HG03039 (cell line): ENCODE measurements at regions not wholly inside any gene's neighbourhood (a gene's known extent, or its start where the extent isn't known, plus 50 kb on each side); places are given as distances from the start of the nearest gene placed in this dataset.
"Not testable (repeated sequence)": the region's sequence is repeated elsewhere in the genome, so short reads cannot be mapped to it uniquely, and the experiment has no call there.

Source experiments
- ATAC-seq: cut with Tn5 transposase; IDR thresholded peaks from one replicate; pipeline ENCODE4 v1.9.1; 2021; ENCODE audit warnings: mild to moderate bottlenecking, moderate library complexity; ENCODE audit not compliant: unreplicated experiment

DNA sequence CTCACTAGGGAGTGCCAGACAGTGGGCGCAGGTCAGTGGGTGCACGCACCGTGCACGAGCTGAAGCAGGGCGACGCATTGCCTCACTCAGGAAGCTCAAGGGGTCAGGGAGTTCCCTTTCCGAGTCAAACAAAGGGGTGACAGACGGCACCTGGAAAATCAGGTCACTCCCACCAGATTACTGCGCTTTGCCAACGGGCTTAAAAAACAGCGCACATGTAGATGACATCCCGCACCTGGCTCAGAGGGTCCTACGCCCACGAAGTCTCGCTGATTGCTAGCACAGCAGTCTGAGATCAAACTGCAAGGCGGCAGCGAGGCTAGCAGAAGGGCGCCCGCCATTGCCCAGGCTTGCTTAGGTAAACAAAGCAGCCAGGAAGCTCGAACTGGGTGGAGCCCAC is 428.5 kb upstream of the SLC39A10 start:
- ATAC-seq, result not testable (repeated sequence)

DNA sequence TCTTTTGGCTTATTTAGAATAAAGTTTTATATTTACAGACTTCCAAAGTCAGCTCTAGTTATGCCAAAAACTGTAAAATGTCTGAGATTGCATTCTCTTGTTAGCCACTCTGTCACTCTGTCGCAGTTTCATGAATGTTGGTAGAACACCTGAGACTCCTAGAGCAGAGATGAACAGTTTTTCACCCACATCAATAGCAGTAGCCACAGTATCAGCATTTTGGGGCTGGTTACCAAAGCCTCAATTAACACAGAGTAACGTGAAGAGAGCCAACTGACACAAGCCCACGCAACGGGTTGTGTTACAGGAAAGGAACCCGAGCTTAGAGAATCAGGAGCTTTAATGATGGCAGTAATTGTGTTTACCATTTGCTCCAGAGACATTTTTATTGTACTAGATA is 443.0 kb upstream of the SLC39A10 start:
- ATAC-seq, result no peak

DNA sequence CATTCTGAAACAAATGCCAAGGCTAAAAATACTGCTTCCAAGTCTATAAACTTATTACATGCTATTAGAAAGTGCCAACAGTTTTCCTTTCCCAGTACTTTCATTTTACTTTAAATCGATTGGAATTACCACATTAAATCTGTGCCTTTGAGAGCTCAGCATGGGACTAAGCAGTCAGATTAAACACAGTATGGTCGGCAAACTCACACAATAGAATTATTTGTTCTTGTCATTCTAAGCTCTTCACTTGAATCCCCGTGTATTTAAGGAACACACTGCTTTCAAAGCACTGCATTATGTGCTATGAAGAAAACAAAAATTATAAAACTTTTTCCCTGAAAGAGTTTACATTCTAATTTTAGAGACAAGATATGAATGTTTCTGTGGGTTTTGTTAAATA is 444.4 kb upstream of the SLC39A10 start:
- ATAC-seq, result no peak

DNA sequence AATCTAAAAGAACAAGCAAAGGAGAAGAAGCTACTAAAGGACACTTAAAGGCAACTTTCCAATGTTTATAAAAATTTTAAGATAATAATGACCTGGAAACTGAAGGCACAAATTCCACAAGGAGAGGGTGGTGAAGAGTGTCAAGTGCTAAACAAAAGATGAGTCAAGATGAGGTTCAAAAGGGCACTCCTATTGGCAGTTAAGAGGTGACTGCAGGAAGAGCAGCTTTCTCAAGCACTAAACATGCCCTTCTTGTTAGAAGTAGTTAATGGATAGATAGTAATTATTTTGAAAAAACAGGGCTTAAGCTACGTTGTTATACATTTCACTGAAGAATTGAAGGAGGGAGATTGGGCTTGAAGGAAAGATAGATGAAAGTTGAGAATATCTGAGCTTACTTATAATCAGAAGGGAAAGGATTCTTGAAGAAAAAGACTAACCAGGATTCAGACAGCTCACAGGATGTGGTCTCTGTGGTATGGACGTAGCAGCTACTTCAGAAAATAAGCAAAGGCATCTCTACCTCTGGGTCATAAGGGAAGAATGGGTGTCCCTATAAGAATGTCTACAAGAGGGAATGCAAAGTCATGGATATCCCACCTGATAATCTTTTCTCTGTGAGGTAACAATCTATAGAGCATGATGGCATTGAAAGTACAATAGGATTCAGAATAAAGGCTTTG is 454.7 kb upstream of the SLC39A10 start:
- no peak for ATAC-seq

DNA sequence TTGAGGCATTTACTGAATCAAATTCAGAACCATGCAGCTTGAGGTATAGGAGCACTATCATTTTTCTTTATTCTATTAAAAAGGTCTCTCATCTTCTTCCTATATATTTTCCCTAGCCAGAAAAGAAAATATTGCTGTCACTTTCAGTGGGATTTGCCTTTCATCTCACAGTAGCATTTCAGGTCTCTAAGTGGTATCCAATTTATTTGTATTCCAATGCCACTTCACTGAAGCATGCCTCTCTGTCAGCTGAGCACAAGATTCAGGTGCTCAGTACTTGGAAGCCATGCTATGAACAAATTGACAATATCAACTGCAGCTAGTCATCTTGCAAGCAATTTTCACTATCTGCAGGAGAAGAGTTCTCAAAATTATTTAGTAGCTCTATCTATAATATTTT is 457.2 kb upstream of the SLC39A10 start:
- no peak for ATAC-seq

DNA sequence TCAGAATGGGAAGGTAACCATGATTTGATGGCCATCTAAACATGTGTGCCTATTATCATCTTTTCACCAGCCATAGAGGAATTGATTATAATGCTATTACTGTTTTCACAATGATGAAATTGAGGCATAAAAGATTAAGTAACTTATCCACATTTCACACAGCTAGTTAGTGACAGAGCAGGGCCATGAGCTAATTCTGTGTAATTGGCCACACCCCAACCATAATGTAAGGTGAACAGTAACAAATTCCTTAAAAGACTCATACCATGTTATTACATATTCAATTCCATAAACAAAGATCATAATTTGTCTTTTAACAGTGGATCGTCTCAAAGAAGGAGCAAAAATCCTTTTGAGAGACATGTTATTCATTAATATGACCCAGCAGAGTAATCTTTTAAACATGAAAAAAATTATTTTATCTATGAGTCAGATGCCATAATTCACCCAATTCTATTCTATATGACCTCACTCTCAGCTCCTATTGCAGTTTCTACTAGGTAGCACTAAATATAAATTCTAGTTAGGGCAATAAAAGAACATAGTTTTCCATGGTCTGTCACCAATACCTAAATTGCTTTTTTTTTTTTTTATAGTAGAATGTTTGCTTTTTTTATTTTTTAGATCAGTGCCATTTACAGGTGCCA is 475.8 kb upstream of the SLC39A10 start:
- no peak for ATAC-seq

DNA sequence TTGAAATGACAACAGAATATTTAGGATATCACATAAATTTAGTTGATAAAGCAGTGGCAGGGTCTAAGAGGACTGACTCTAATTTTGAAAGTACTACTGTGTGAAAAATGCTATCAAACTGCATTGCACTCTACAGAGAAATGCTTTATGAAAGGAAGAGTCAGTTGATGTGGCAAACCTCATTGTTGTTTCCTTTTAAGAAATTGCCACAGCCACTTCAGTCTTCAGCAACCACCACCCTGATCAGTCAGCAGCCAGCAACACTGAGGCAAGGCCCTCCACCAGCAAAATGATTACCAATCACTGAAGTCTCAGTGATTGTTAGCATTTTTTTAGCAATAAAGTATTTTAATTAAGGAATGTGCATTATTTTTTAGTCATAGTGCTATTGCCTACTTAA is 488.7 kb upstream of the SLC39A10 start:
- no peak for ATAC-seq

DNA sequence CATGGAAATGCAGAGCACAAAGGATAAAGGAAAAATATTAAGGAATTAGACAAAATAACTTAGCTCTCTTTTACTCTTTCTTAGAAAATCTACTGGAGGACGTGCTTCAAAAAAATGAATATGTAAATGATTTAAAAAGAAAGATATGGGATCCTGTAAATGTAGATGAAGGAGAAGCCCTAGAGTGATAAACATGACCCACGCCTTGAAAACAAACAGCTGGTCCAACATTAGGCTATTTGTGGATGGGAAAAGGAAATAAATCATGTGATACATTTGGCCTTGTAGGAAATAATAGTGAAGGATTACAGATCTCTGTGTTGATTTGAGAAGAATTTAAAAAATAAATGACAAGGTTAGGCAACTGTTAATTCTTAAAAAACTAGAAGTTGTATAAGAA is 492.1 kb upstream of the SLC39A10 start:
- ATAC-seq, result no peak

DNA sequence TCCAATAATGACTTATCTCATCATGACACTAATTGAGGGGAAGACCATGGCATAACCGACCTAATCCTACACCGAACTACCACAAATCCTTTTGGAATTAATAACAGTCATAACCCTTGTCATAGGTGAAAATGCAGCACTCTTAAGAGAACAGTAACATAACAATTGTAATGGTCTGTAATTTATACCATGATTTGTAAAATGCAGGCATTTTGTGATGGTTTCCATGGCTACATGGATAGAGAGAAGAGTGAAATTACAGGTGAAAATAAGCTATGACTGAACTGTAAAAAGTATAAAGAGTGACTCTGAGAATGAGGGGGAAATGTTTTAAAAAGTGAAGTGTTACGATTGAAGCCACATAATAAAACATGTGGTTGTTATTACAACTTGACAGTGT is 494.1 kb upstream of the SLC39A10 start:
- ATAC-seq, result no peak

DNA sequence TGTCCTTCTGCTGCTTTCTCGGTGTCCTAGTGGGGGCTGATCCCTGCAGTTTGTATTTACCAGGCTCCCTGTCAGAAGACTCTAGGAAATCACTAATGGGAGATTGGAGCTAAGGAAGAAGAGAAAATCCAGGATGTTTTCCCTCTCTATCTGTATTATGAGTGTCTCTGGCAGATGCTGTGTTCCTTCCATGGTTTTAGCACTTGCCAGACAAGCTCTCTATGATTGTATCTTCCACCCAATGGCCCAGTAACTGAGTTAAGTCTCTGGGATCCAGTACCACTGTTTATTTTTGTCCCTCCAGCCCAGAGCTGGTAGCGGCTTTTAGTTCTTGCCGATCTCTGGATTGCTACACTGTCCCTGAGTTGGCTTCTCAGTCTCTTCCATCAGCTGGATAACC is 494.8 kb upstream of the SLC39A10 start:
- no peak for ATAC-seq

DNA sequence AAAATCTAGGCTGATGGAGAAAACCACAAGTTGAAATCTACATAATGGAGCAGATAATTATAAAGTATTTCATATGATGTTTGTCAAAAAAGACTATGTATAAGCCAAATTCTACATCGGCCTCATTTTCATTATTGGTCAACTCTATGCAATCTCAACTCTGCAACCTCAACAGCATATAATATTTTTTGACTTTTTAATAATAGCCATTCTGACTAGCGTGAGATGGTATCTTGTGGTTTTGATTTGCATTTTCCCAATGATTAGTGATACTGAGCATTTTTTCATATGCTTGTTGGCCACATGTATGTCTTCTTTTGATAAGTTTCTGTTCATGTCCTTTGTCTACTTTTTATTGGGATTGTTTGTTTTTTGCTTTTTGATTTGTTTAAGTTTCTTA is 496.1 kb upstream of the SLC39A10 start:
- no peak for ATAC-seq

DNA sequence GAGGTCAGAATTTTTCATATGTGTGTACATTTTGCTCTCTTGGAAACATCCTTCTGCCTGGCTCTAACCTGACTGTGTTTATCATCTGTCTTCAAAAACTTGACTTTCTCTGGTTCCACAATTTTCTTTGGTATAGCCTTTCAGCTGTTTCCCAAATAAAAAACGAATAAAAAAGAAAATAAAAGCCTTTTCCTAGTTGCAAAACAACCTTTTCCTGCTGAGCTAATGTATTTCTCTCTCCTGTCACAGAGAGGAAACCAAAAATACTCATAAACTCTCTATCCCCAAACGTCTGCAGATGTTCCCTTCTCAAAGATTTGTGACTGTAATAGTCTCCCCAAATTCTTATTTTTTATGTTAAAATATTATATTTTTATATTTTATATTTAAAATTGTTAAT is 505.3 kb upstream of the SLC39A10 start:
- no peak for ATAC-seq

DNA sequence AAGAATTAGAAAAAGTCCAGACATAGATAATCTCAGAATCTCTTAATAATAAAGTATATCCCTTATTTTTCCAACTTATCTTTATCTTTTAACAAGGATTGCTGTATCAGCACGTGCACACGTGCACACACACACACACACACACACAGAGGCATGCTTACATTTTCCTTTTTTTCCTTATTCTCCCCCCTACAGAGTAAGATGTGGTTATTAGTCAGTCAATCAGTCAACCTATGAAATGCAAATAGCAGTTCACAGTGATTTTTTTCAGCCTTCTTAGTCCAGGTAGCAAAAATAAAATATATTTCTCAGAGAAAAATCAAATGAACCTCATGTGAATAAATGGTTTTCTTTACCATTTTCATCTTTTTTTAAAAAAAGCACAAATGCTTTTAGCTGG is 506.2 kb upstream of the SLC39A10 start:
- no peak for ATAC-seq

DNA sequence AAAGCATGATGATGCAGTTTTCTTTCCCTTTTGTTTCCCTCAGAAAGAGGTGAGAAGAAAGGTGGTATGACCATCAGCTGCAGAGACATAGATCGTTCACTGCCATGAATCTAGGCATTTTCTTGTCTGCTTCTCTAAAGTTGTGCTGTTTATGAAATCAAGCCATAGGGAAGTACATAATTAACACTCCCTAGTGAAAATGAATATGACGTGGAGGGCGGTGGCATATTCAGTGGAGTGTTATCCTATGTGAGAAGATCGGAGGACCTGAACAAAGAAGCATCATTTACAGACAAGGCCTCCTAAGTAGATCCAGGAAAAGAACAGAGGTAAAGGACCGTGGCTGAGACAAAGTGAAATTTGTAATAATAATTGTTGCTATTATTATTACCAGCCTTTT is 509.0 kb upstream of the SLC39A10 start:
- ATAC-seq, result no peak

DNA sequence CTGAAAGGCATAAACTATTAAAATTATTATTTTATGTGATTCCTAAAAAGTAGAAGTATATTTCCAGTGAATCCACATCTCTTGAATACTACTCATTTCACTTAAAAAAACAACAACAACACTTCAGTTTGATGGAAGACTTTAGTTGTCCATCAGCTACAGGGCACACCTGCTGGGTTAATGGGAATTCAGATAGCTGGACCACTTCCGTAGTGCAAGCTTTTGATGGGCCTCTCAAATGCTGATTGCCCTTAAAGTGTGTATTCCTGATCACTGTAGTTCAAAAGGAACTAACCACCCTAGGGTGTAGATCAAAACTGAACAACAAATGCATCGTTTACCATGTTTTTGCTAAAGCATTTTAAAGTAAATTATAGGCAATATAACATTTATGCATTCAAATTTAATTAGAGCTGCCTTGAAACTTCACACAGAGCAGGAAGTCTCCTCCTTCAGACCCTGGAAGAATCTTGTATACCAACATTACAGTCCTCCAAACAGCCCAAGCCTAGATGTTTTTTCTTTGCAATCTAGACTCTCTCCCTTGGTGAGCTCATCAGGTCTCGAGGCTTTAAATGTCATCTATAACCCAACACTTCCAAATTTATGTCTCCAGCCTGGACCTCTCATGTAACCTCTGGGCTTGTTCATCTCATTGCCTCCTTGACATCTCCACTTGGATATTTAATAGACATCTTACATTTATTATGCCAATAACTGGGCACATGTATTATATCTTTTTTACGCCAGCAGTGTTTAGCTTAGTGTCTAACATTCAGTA is 510.1 kb upstream of the SLC39A10 start:
- ATAC-seq, result no peak

DNA sequence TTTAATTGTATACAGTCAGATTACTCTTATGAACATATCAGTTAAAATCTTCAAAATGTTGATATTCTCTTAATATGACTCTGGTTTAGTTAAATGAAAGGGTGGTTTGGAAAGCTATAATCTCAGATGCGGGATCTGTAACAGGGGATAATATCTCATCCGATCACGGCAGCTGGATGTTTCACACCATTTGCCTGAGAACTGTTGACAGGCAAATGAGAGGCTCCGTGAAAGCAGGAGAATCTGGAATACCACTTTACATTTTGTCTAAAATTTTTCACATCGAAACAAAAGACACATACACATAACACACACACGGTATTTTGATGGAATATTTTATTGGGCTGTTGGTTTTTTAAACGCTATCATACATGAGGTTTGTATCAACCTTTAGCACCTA is 518.6 kb upstream of the SLC39A10 start:
- ATAC-seq, result no peak

DNA sequence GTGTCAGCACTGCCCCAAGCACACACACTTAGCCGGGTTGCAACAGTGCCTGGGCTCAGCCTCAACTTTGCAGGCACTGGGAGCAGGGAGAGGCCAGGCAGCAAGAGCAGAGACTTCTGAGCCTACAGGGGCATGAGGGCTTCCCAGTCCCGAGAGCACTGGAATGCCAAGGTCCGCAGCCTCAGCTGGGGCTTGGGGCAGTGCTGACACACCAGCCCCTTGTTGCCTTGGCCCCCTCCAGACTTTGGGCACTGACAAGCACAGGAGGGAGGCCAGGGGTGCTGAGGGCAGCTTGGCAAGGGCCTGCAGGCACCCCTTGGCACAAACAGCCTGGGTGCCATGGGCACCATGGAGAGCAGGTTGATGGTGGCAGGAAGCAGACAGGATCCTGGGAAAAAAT is 531.1 kb upstream of the SLC39A10 start:
- ATAC-seq, result not testable (repeated sequence)

DNA sequence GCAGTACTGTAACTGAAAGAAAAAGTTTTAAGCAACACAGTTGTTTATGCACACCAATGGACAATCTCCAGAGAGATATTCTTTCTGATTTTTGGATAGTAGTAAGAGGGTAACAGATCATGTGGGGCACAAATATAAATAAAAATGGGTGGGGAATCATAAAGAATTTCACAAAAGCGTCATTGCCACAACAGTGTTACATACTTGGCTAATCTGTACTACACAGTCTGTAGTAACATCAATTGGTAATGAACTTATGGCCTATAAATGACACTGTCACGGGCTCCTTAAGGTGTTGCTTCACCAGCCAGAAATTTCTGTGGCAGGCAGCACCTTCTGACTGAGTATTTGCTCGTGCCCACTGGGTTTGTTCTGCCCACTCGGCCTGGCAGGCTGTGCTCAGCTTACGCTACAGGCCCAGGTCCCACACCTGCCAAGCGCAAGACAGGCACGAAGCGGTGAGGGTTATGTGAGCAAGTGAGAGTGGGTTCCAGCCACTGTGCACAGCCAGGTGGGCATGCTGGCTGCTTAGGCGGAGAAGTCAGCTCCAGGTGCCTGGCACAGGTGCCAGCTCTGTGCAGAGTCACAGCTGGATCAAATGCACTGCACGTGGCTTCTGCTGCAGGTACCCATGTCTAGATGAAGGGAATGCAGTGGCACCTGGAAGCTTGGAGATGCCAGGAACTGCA is 532.5 kb upstream of the SLC39A10 start:
- no peak for ATAC-seq

DNA sequence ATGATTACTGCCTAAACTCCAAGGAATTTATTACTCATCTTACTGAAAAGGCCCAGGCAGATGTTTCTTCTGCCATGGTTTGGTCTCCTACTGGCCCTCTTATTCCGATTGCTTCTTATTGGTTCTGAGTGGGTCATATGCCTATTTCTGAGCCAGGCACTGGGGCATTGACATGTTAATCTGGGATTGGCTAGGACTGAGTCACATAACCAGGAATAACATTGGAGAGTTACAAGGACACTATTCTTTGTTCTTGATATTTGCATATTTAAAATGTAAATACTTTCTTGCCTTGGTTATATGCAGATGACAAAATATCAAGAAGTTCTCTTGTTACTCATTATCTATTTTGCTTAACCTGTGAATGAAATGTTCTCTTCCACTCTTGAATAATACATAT is 534.4 kb upstream of the SLC39A10 start:
- no peak for ATAC-seq

DNA sequence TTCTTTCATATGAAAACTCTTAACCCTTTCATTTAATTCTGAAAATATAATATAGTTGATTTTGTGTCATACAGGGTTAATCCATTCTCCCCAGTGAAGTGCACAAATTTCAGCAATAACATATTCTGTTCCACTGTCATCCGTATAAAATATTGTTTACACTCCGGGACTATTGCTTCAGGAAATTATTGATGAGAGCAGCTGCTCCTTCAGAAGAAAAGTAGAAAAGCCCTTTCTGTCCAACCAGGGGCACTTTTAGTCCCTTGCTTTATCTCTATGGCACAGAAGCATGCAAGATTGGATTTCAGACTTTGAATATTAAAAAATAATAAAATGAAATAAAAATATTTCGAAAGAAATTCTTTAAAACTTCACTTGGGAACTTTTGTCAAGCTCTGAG is 535.7 kb upstream of the SLC39A10 start:
- no peak for ATAC-seq

DNA sequence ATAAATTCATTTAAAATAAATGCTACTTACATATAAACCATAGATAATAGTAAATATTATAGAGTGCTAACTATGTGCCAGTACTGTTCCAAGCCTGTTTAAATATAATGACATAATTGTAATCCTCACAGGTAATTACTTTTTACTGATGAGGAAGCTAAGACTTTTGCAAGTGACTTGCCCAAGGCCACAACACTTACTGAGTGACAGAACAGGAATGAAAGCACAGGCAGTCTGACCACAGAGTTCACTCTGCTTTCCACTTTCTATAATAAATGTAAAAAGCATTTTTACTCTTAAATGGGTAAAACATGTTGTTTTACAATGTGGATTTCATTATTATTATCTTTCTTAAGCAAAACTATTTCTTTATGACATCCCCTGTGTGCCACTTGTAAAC is 537.8 kb upstream of the SLC39A10 start:
- ATAC-seq, result no peak

DNA sequence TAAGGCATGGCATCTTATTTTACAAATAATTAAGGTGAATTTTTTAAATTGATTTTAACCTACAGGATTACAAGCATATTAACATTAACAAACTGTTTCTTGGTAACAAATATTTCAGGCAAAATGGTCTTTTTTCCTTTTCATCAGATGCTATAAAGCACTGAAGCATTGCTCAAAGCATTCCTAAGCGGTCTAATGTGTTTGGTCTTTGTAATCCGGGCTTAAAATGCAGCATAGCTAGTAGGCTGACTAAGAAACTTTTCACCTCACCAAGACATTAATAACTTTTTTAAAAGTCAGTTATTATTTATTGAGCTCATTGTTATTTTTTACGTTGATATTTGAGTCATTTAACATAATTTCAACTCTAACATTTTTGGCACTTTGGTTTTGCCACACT is 538.8 kb upstream of the SLC39A10 start:
- ATAC-seq, result no peak
